ENCODE measurements at regions not wholly inside any gene's neighbourhood (a gene's known extent, or its start where the extent isn't known, plus 50 kb on each side); places are given as distances from the start of the nearest gene placed in this dataset.

GRCh38 chr2:12173943-12174340, 427.5 kb downstream of the LPIN1 start:
- no peak for DNase-seq
- Histone ChIP-seq H3K9ac (ENCODE audit: extremely low read depth, low read length, poor library complexity, severe bottlenecking) (no peak overlapping the region), H3K36me3 (ENCODE audit: control insufficient read depth, insufficient read depth, low read length) (no peaks in the 10 kb centered on the region), H3K27ac (ENCODE audit: low read depth, low read length) (no peak overlapping the region), H3K9me3 (ENCODE audit: control insufficient read depth, low read length) (no peaks in the 10 kb centered on the region), H3K4me3 (ENCODE audit: low read length) (no peak overlapping the region), H3K27me3 (ENCODE audit: control insufficient read depth, insufficient read depth, low read length, poor library complexity, severe bottlenecking) (no peaks in the 10 kb centered on the region), H3K4me1 (ENCODE audit: control insufficient read depth, insufficient read depth, low read length) (no peaks in the 10 kb centered on the region)
- Mint-ChIP-seq H3K4me3 (no peak overlapping the region), H3K9me3 (no peaks in the 10 kb centered on the region), H3K4me1 (no peaks in the 10 kb centered on the region), H3K36me3 (ENCODE audit: low read depth) (no peaks in the 10 kb centered on the region), H3K27ac (no peak overlapping the region), H3K27me3 (ENCODE audit: insufficient read depth) (peaks cover 6% of the 10 kb centered on the region)
- no peak for TF ChIP-seq CTCF (conservative IDR thresholded peaks at IDR 0.05)
- WGBS, 2 experiments (ENCODE audit: insufficient coverage in 1 of 2, insufficient read length in 1 of 2) = 98% methylated on average over 2 of the region's 2 CpGs; no CpG with 5 or more reads in 1 of the 2 experiments

- no peak overlapping the region for H3K4me3 ChIP-seq (ENCODE audit: low read length)
- H3K4me3 Mint-ChIP-seq = no peak overlapping the region
- H3K27me3 ChIP-seq (ENCODE audit: control insufficient read depth, insufficient read depth, low read length, poor library complexity, severe bottlenecking) = no peaks in the 10 kb centered on the region
- peaks cover 6% of the 10 kb centered on the region for H3K27me3 Mint-ChIP-seq (ENCODE audit: insufficient read depth)
- TF ChIP-seq CTCF (conservative IDR thresholded peaks at IDR 0.05) = no peak
- no peaks in the 10 kb centered on the region for H3K36me3 Mint-ChIP-seq (ENCODE audit: low read depth)
- no peaks in the 10 kb centered on the region for H3K36me3 ChIP-seq (ENCODE audit: control insufficient read depth, insufficient read depth, low read length)
- H3K9me3 ChIP-seq (ENCODE audit: control insufficient read depth, low read length) = no peaks in the 10 kb centered on the region
- DNase-seq = no peak
- no peak overlapping the region for H3K27ac Mint-ChIP-seq
- WGBS, 2 experiments (ENCODE audit: insufficient coverage in 1 of 2, insufficient read length in 1 of 2) = 84 to 89% methylated on average over 2 of the region's 2 CpGs
- no peaks in the 10 kb centered on the region for H3K4me1 ChIP-seq (ENCODE audit: control insufficient read depth, insufficient read depth, low read length)
- no peak overlapping the region for H3K27ac ChIP-seq (ENCODE audit: low read depth, low read length)
- no peak overlapping the region for H3K9ac ChIP-seq (ENCODE audit: extremely low read depth, low read length, poor library complexity, severe bottlenecking)
- H3K4me1 Mint-ChIP-seq = no peaks in the 10 kb centered on the region
- H3K9me3 Mint-ChIP-seq = no peaks in the 10 kb centered on the region
Observed at GRCh38 chr2:12175323-12175722, 428.9 kb downstream of the LPIN1 start.

DNA sequence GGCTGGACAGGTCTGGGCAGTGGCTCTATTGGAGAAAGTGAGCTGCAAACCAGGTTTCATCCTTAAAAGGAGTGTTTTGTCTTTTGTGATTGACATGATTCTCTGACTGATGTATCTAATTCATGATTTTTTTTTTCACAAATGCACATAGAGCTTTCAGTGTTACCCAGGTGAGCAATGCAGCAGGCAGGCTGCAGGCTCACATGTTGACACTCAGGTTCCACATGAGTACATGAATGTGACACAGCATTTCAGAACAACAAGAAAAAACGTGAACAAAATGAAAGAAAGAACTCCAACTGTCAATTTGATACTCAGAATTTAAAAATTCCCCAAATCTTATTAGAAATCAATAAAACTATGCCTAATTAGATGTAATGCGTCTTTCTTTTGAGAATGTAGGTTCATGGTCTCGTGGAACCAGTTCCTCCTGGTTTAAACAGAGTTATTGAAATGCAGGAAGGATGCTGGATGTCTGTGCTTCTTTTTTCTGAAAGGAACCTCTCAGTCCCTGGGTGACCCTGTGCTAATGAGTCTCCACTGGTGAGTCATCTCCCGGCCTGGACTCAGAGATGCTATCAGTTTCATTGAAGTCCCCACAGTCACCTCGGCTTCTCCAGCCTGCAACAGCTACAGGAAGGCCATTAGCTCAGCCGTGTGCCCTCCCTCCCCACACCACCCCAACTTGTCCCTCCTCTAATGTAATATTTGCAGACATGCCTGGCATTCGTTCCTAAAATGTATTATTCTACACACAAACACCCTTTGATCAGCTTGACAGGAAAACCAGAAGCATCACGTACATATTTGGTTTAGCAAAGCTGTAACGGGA, 430.4 kb downstream of the LPIN1 start:
- no peak overlapping the region for H3K27ac ChIP-seq (ENCODE audit: low read depth, low read length)
- no peaks in the 10 kb centered on the region for H3K4me1 ChIP-seq (ENCODE audit: control insufficient read depth, insufficient read depth, low read length)
- H3K9ac ChIP-seq (ENCODE audit: extremely low read depth, low read length, poor library complexity, severe bottlenecking) = no peak overlapping the region
- H3K27me3 ChIP-seq (ENCODE audit: control insufficient read depth, insufficient read depth, low read length, poor library complexity, severe bottlenecking) = no peaks in the 10 kb centered on the region
- 71 to 78% methylated on average over 6 to 9 of the region's 9 CpGs for WGBS, 2 experiments (ENCODE audit: insufficient coverage in 1 of 2, insufficient read length in 1 of 2)
- peaks cover 6% of the 10 kb centered on the region for H3K27me3 Mint-ChIP-seq (ENCODE audit: insufficient read depth)
- H3K4me3 Mint-ChIP-seq = no peak overlapping the region
- TF ChIP-seq CTCF (conservative IDR thresholded peaks at IDR 0.05) = no peak
- H3K4me3 ChIP-seq (ENCODE audit: low read length) = no peak overlapping the region
- H3K9me3 Mint-ChIP-seq = no peaks in the 10 kb centered on the region
- no peaks in the 10 kb centered on the region for H3K9me3 ChIP-seq (ENCODE audit: control insufficient read depth, low read length)
- H3K4me1 Mint-ChIP-seq = no peaks in the 10 kb centered on the region
- H3K27ac Mint-ChIP-seq = no peak overlapping the region
- H3K36me3 ChIP-seq (ENCODE audit: control insufficient read depth, insufficient read depth, low read length) = no peaks in the 10 kb centered on the region
- H3K36me3 Mint-ChIP-seq (ENCODE audit: low read depth) = no peaks in the 10 kb centered on the region
- DNase-seq = no peak

Data from endodermal cell (in vitro differentiated cells).